ENCODE measurements at regions not wholly inside any gene's neighbourhood (a gene's known extent, or its start where the extent isn't known, plus 50 kb on each side); places are given as distances from the start of the nearest gene placed in this dataset.

- DNase-seq = no peak
Measured at GRCh38 chr11:15705891-15706290, 591.2 kb downstream of the INSC start.

- DNase-seq = no peak
Measured at GRCh38 chr11:15707194-15707593, 592.5 kb downstream of the INSC start.

GRCh38 chr11:15707971-15708370, 593.2 kb downstream of the INSC start:
- DNase-seq = no peak

- DNase-seq = no peak
Measured at GRCh38 chr11:15710580-15711275, 596.0 kb downstream of the INSC start.

- no peak for DNase-seq
Measured at GRCh38 chr11:15711311-15711710, 596.6 kb downstream of the INSC start.

GRCh38 chr11:15714641-15715399, 600.1 kb downstream of the INSC start:
- no peak for DNase-seq

GRCh38 chr11:15716550-15716949, 601.8 kb downstream of the INSC start:
- DNase-seq = no peak

- DNase-seq = no peak
Measured at GRCh38 chr11:15720460-15720859, 605.7 kb downstream of the INSC start.

GRCh38 chr11:15723966-15724365, 609.2 kb downstream of the INSC start:
- DNase-seq = no peak

- DNase-seq = no peak
Measured at GRCh38 chr11:15724601-15725000, 609.9 kb downstream of the INSC start.

- DNase-seq = no peak
Measured at GRCh38 chr11:15725246-15725645, 610.5 kb downstream of the INSC start.

GRCh38 chr11:15726221-15726746, 611.6 kb downstream of the INSC start:
- DNase-seq = no peak

GRCh38 chr11:15726893-15727519, 612.3 kb downstream of the INSC start:
- DNase-seq = no peak

- no peak for DNase-seq
Measured at GRCh38 chr11:15727520-15727914, 612.8 kb downstream of the INSC start.

- DNase-seq = no peak
Measured at GRCh38 chr11:15728207-15728606, 613.5 kb downstream of the INSC start.

GRCh38 chr11:15730263-15730994, 615.7 kb downstream of the INSC start:
- DNase-seq = no peak

- DNase-seq = no peak
Measured at GRCh38 chr11:15730995-15731385, 616.3 kb downstream of the INSC start.

- DNase-seq = no peak
Measured at GRCh38 chr11:15735706-15736105, 620.6 kb downstream of the SOX6 start.

- no peak for DNase-seq
Measured at GRCh38 chr11:15737320-15737719, 619.0 kb downstream of the SOX6 start.

- no peak for DNase-seq
Measured at GRCh38 chr11:15738931-15739330, 617.4 kb downstream of the SOX6 start.

- no peak for DNase-seq
Measured at GRCh38 chr11:15742626-15743519, 613.5 kb downstream of the SOX6 start.

- DNase-seq = no peak
Measured at GRCh38 chr11:15744693-15745092, 611.7 kb downstream of the SOX6 start.
